Mucosa of stomach (tissue), 1 donor: ENCODE measurements at regions not wholly inside any gene's neighbourhood (a gene's known extent, or its start where the extent isn't known, plus 50 kb on each side); places are given as distances from the start of the nearest gene placed in this dataset.

ENCODE experiments used
- H3K27me3 ChIP-seq: one replicate; pipeline ENCODE4 v1.7.0; 2013; ENCODE audit warnings: mild to moderate bottlenecking, low read length; ENCODE audit not compliant: control insufficient read depth, insufficient read depth
- H3K36me3 ChIP-seq: one replicate; pipeline ENCODE4 v1.7.0; 2013; ENCODE audit warnings: low read length; ENCODE audit not compliant: control insufficient read depth, insufficient read depth
- H3K4me1 ChIP-seq: one replicate; pipeline ENCODE4 v1.7.0; 2013; ENCODE audit warnings: mild to moderate bottlenecking, low read length; ENCODE audit not compliant: control insufficient read depth, insufficient read depth
- H3K4me3 ChIP-seq: one replicate; pipeline ENCODE4 v1.7.0; 2013; ENCODE audit warnings: low read length
- H3K9ac ChIP-seq: one replicate; pipeline ENCODE4 v1.7.0; 2013; ENCODE audit warnings: mild to moderate bottlenecking, low read length, moderate library complexity
- H3K9me3 ChIP-seq: one replicate; pipeline ENCODE4 v1.7.0; 2013; ENCODE audit warnings: mild to moderate bottlenecking, low read length, moderate library complexity; ENCODE audit not compliant: control insufficient read depth
- donor health status: Pancreatic carcinoma.

- H3K4me3 ChIP-seq: no peak overlapping the region
- no peaks in the 10 kb centered on the region for H3K4me1 ChIP-seq
- H3K9me3 ChIP-seq: no peaks in the 10 kb centered on the region
- H3K36me3 ChIP-seq: no peaks in the 10 kb centered on the region
- no peak overlapping the region for H3K9ac ChIP-seq
- no peaks in the 10 kb centered on the region for H3K27me3 ChIP-seq
Observed at GRCh38 chr2:103734911-103735310, 973.1 kb downstream of the TMEM182 start.

GRCh38 chr2:103738108-103738507 is 976.3 kb downstream of the TMEM182 start:
- H3K9ac ChIP-seq: no peak overlapping the region
- no peaks in the 10 kb centered on the region for H3K4me1 ChIP-seq
- H3K36me3 ChIP-seq: no peaks in the 10 kb centered on the region
- H3K27me3 ChIP-seq: no peaks in the 10 kb centered on the region
- H3K4me3 ChIP-seq: no peak overlapping the region
- no peaks in the 10 kb centered on the region for H3K9me3 ChIP-seq

DNA sequence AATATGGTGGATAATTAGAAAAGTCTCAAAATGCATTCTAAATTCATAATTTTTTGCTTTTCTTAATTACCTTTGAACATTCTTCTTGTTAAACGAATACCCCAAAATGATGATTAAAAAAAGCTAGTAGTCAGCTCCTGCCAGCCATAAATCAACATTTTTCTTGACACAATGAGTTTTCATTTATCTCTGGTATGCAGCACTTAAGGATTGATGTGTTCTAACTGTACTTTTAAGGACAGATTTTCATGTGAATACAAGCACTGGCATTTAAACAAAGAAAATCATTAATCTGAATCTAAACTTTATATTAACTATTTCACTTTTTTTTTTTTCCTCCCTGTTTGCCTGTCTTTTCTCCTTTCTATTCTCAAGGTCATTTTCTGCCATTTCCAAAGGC is 976.8 kb downstream of the TMEM182 start:
- H3K9me3 ChIP-seq: no peaks in the 10 kb centered on the region
- no peaks in the 10 kb centered on the region for H3K27me3 ChIP-seq
- no peaks in the 10 kb centered on the region for H3K4me1 ChIP-seq
- no peaks in the 10 kb centered on the region for H3K36me3 ChIP-seq
- H3K9ac ChIP-seq: no peak overlapping the region
- no peak overlapping the region for H3K4me3 ChIP-seq

- no peaks in the 10 kb centered on the region for H3K27me3 ChIP-seq
- no peak overlapping the region for H3K9ac ChIP-seq
- no peaks in the 10 kb centered on the region for H3K36me3 ChIP-seq
- H3K4me1 ChIP-seq: no peaks in the 10 kb centered on the region
- H3K4me3 ChIP-seq: no peak overlapping the region
- no peaks in the 10 kb centered on the region for H3K9me3 ChIP-seq
Observed at GRCh38 chr2:103739186-103739585, 977.4 kb downstream of the TMEM182 start.

DNA sequence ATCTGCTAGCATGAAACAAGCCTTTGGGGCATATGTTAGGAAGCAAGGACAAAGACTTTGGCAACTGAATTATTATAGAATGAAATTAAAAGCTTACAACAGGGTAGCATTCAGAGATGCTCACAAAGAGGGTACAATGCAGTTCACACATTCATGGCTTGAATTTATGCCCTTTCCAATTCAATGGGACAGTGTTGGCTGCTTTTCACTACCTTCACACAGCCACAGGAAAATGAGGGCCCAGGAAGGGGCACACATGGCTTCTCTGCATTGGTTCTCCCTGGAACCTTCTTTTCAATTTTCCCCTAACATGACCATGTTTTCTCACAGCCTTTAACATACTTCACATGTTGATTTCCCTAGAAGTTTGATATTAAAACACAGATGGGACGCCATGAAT is 978.1 kb downstream of the TMEM182 start:
- no peaks in the 10 kb centered on the region for H3K36me3 ChIP-seq
- H3K9ac ChIP-seq: no peak overlapping the region
- H3K4me3 ChIP-seq: no peak overlapping the region
- no peaks in the 10 kb centered on the region for H3K9me3 ChIP-seq
- no peaks in the 10 kb centered on the region for H3K27me3 ChIP-seq
- no peaks in the 10 kb centered on the region for H3K4me1 ChIP-seq

- H3K27me3 ChIP-seq: no peaks in the 10 kb centered on the region
- H3K9me3 ChIP-seq: no peaks in the 10 kb centered on the region
Observed at GRCh38 chr2:103740631-103741030, 978.8 kb downstream of the TMEM182 start.

DNA sequence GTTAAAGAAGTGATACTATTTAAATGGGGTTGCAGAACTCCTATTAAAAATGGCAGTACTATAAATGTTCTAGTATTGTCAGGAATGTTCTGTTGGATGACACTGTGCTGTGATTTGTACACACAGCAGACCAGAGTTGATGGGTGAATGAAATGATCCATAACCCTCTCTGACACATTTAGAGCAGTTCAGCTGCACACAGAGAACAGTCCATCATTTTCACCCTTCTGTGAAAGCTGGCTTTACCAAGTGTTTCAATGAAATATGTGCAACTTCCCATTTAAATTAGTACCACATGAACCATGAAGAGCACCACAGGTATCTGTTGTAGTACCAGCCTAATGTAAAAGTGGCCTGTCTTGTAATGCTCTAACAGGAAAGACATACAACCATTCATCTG is 981.4 kb downstream of the TMEM182 start:
- no peaks in the 10 kb centered on the region for H3K4me1 ChIP-seq
- H3K9ac ChIP-seq: no peak overlapping the region
- H3K4me3 ChIP-seq: no peak overlapping the region
- H3K9me3 ChIP-seq: no peaks in the 10 kb centered on the region
- no peaks in the 10 kb centered on the region for H3K36me3 ChIP-seq
- no peaks in the 10 kb centered on the region for H3K27me3 ChIP-seq

More at GRCh38 chr2:103740631-103741030, 978.8 kb downstream of the TMEM182 start:
- H3K9ac ChIP-seq: no peak overlapping the region
- no peaks in the 10 kb centered on the region for H3K4me1 ChIP-seq
- no peak overlapping the region for H3K4me3 ChIP-seq
- H3K36me3 ChIP-seq: no peaks in the 10 kb centered on the region

- Histone ChIP-seq H3K4me3 (no peak overlapping the region), H3K9me3 (no peaks in the 10 kb centered on the region)
Observed at GRCh38 chr2:103754530-103754929, 992.7 kb downstream of the TMEM182 start.

DNA sequence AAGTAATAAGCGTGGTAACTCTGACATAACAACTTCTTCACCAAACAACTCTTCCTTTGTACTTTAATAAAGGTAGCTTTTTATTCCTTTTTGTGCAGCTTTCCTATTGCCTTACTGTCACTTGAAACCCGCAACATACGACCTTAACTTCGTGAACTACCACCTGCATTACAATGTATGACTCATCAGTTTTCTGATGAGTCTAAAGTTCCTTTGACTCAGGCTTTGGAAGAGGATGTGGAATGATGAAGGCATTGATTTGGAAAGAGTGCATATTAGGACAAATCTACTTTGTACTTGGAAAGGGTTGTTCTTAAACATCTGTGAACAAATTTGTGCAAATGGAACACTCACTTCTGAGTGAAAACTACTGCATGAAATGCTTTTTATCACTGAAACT is 1012.1 kb downstream of the TMEM182 start:
- H3K9ac ChIP-seq: no peak overlapping the region
- no peaks in the 10 kb centered on the region for H3K36me3 ChIP-seq
- no peaks in the 10 kb centered on the region for H3K27me3 ChIP-seq
- no peaks in the 10 kb centered on the region for H3K9me3 ChIP-seq
- no peaks in the 10 kb centered on the region for H3K4me1 ChIP-seq
- H3K4me3 ChIP-seq: no peak overlapping the region

More at GRCh38 chr2:103754530-103754929, 992.7 kb downstream of the TMEM182 start:
- Histone ChIP-seq H3K9ac (no peak overlapping the region), H3K36me3 (no peaks in the 10 kb centered on the region), H3K4me1 (no peaks in the 10 kb centered on the region), H3K27me3 (no peaks in the 10 kb centered on the region)

- no peaks in the 10 kb centered on the region for H3K27me3 ChIP-seq
Observed at GRCh38 chr2:103780088-103780702, 1018.4 kb downstream of the TMEM182 start.

DNA sequence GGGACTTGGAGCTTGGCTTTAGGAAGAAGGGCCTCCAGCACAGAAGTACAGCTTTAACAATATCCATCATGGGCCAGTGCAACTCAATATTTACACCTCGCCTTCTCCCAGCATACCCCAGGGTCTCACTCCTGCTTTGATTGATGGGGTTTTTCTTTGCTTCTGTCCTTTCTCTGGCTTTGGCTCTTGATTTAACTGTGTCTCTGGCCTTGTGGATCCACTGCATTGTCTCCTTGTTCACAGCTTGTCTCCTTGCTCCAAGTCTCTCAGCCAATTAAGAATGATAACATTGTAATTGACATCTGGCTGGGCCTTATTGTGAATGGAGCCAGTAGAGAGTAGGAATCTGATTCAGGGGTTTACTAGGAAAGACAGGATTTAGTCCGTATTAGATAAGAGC is 1019.5 kb downstream of the TMEM182 start:
- no peaks in the 10 kb centered on the region for H3K36me3 ChIP-seq
- H3K9ac ChIP-seq: no peak overlapping the region
- no peaks in the 10 kb centered on the region for H3K4me1 ChIP-seq
- H3K27me3 ChIP-seq: no peaks in the 10 kb centered on the region
- H3K9me3 ChIP-seq: no peaks in the 10 kb centered on the region
- no peak overlapping the region for H3K4me3 ChIP-seq

More at GRCh38 chr2:103780088-103780702, 1018.4 kb downstream of the TMEM182 start:
- no peaks in the 10 kb centered on the region for H3K4me1 ChIP-seq
- H3K4me3 ChIP-seq: no peak overlapping the region
- no peaks in the 10 kb centered on the region for H3K9me3 ChIP-seq
- H3K9ac ChIP-seq: no peak overlapping the region
- no peaks in the 10 kb centered on the region for H3K36me3 ChIP-seq

GRCh38 chr2:103784261-103784660 is 1022.4 kb downstream of the TMEM182 start:
- H3K9ac ChIP-seq: no peak overlapping the region
- H3K27me3 ChIP-seq: no peaks in the 10 kb centered on the region
- no peak overlapping the region for H3K4me3 ChIP-seq

GRCh38 chr2:103785432-103785831 is 1023.6 kb downstream of the TMEM182 start:
- Histone ChIP-seq H3K9me3 (no peaks in the 10 kb centered on the region), H3K9ac (no peak overlapping the region), H3K4me3 (no peak overlapping the region), H3K36me3 (no peaks in the 10 kb centered on the region), H3K27me3 (no peaks in the 10 kb centered on the region), H3K4me1 (no peaks in the 10 kb centered on the region)

More at GRCh38 chr2:103784261-103784660, 1022.4 kb downstream of the TMEM182 start:
- Histone ChIP-seq H3K9me3 (no peaks in the 10 kb centered on the region), H3K4me1 (no peaks in the 10 kb centered on the region), H3K36me3 (no peaks in the 10 kb centered on the region)
